ENCODE measurements at regions not wholly inside any gene's neighbourhood (a gene's known extent, or its start where the extent isn't known, plus 50 kb on each side); places are given as distances from the start of the nearest gene placed in this dataset.

DNA sequence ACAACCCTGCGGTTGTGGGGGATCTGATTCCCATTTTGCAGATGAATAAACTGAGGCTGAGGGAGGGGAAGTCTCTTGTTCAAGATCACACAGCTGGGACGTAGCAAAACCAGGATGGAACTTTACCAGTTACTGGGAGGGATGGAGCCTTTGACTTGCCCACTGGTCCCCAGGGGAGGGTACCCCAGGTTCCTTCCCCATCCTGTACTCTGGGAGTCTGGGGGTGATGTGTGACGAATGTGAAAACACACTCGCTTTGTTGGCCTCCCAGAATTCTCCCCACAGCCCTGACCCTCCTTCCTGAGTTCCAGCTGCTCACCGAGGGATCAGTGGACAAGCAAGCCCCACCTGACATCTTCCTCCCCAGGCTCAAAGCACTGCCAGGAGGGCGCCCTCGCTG is 135.1 kb downstream of the NSG2 start:
- FAIRE-seq (no peak), ATAC-seq (no peak), DNase-seq (ENCODE audit: low read depth, low spot score) (no peak)
- intact Hi-C loops (cut with micrococcal nuclease; ENCODE audit: unreplicated experiment), result no loop called here
- H3K36me3 ChIP-seq (ENCODE audit: control insufficient read depth in 2 of 2, insufficient read depth in 2 of 2, low read length in 1 of 2), result no peaks in the 10 kb centered on the region
- POLR2A ChIA-PET, result no interaction called here
- RAD21 ChIA-PET (ENCODE audit: unreplicated experiment), result no interaction called here
- H3K9ac ChIP-seq (ENCODE audit: control insufficient read depth, insufficient read depth, low read length), result no peak overlapping the region
- in situ Hi-C loops (cut with MboI), result no loop called here
- peaks cover 2 to 5% of the 10 kb centered on the region in 2 experiments; a peak in 1 of 4 replicates for H3K27me3 ChIP-seq (replicated peaks in 1 of 2; ENCODE audit: control insufficient read depth in 2 of 2, insufficient read depth in 2 of 2, low read length in 1 of 2)
- WGBS (ENCODE audit: insufficient coverage, insufficient replicate concordance, low lambda C conversion rate, missing lambda C conversion rate), result 11% methylated on average over 7 of the region's 7 CpGs
- SMC1A ChIA-PET (ENCODE audit: uncharacterized antibody, unreplicated experiment), result no interaction called here
- TF ChIP-seq TCF12 (IDR thresholded peaks at IDR 0.05; ENCODE audit: low read depth, low read length), result no peak
- TF ChIP-seq, protein P1, sequence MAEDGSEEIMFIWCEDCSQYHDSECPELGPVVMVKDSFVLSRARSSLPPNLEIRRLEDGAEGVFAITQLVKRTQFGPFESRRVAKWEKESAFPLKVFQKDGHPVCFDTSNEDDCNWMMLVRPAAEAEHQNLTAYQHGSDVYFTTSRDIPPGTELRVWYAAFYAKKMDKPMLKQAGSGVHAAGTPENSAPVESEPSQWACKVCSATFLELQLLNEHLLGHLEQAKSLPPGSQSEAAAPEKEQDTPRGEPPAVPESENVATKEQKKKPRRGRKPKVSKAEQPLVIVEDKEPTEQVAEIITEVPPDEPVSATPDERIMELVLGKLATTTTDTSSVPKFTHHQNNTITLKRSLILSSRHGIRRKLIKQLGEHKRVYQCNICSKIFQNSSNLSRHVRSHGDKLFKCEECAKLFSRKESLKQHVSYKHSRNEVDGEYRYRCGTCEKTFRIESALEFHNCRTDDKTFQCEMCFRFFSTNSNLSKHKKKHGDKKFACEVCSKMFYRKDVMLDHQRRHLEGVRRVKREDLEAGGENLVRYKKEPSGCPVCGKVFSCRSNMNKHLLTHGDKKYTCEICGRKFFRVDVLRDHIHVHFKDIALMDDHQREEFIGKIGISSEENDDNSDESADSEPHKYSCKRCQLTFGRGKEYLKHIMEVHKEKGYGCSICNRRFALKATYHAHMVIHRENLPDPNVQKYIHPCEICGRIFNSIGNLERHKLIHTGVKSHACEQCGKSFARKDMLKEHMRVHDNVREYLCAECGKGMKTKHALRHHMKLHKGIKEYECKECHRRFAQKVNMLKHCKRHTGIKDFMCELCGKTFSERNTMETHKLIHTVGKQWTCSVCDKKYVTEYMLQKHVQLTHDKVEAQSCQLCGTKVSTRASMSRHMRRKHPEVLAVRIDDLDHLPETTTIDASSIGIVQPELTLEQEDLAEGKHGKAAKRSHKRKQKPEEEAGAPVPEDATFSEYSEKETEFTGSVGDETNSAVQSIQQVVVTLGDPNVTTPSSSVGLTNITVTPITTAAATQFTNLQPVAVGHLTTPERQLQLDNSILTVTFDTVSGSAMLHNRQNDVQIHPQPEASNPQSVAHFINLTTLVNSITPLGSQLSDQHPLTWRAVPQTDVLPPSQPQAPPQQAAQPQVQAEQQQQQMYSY (CRISPR knock-in tag; IDR thresholded peaks at IDR 0.05), result no peak
- no peak for TF ChIP-seq EGR1 (IDR thresholded peaks at IDR 0.05; ENCODE audit: borderline replicate concordance in 1 of 2, low read depth in 2 of 2, low read length in 2 of 2)
- TF ChIP-seq, protein P2, sequence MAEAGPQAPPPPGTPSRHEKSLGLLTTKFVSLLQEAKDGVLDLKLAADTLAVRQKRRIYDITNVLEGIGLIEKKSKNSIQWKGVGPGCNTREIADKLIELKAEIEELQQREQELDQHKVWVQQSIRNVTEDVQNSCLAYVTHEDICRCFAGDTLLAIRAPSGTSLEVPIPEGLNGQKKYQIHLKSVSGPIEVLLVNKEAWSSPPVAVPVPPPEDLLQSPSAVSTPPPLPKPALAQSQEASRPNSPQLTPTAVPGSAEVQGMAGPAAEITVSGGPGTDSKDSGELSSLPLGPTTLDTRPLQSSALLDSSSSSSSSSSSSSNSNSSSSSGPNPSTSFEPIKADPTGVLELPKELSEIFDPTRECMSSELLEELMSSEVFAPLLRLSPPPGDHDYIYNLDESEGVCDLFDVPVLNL (IDR thresholded peaks at IDR 0.05; ENCODE audit: low read depth, low read length), result no peak
- no peaks in the 10 kb centered on the region for H4K20me1 ChIP-seq (ENCODE audit: control insufficient read depth, insufficient read depth)
- H3K9me3 ChIP-seq (replicated peaks; ENCODE audit: control insufficient read depth, insufficient read depth, low read length), result no peaks in the 10 kb centered on the region
- no peak overlapping the region for H2AFZ ChIP-seq (ENCODE audit: control insufficient read depth, low read depth, low read length)
- H3K4me3 ChIP-seq, result no peak overlapping the region
- no peak overlapping the region for H3K27ac ChIP-seq (ENCODE audit: control insufficient read depth, insufficient read depth)
- H3K79me2 ChIP-seq (ENCODE audit: control insufficient read depth, insufficient read depth, low read length), result no peaks in the 10 kb centered on the region
- CTCF ChIA-PET, result no interaction called here
- BruUV-seq (replicated peaks), result no TSS peak
- no peak overlapping the region for H3K4me2 ChIP-seq (ENCODE audit: control insufficient read depth, insufficient read depth)
- no peaks in the 10 kb centered on the region for H3K4me1 ChIP-seq (ENCODE audit: control insufficient read depth, insufficient read depth, low read length)

All from GM12878 (cell line).